ENCODE measurements at regions not wholly inside any gene's neighbourhood (a gene's known extent, or its start where the extent isn't known, plus 50 kb on each side); places are given as distances from the start of the nearest gene placed in this dataset.

GRCh38 chr16:66286527-66286926 is 80.0 kb upstream of the CDH5 start:
- TF ChIP-seq, protein P1, sequence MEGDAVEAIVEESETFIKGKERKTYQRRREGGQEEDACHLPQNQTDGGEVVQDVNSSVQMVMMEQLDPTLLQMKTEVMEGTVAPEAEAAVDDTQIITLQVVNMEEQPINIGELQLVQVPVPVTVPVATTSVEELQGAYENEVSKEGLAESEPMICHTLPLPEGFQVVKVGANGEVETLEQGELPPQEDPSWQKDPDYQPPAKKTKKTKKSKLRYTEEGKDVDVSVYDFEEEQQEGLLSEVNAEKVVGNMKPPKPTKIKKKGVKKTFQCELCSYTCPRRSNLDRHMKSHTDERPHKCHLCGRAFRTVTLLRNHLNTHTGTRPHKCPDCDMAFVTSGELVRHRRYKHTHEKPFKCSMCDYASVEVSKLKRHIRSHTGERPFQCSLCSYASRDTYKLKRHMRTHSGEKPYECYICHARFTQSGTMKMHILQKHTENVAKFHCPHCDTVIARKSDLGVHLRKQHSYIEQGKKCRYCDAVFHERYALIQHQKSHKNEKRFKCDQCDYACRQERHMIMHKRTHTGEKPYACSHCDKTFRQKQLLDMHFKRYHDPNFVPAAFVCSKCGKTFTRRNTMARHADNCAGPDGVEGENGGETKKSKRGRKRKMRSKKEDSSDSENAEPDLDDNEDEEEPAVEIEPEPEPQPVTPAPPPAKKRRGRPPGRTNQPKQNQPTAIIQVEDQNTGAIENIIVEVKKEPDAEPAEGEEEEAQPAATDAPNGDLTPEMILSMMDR (IDR thresholded peaks at IDR 0.05), result no peak
- TF ChIP-seq POLR2AphosphoS5 (IDR thresholded peaks at IDR 0.05), result no peak
- no peak for TF ChIP-seq POLR2A (IDR thresholded peaks at IDR 0.05)
- TF ChIP-seq EP300 (IDR thresholded peaks at IDR 0.05), result no peak
